ENCODE measurements at regions not wholly inside any gene's neighbourhood (a gene's known extent, or its start where the extent isn't known, plus 50 kb on each side); places are given as distances from the start of the nearest gene placed in this dataset.

DNA sequence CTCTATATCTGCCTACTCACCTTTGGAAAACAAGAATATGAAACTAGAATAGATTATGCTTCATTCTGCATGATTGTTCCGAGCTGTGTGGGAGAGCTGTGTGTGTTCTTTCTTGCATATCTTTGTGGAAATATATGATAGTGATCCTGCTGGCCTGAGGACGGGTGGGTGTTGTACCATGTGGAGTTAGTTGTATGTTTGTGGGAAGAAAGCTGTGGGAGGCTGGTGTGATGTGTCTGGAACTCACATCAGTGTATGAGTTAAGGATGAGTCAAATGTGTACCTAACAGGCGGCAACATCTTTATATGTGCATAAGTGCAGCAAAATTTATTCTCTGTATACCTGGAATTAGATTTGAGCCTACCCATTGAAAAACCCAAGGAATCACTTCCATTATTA is 208.1 kb upstream of the ADGRL3 start (continued):
- TF ChIP-seq SUPT20H (IDR thresholded peaks at IDR 0.05; ENCODE audit: borderline replicate concordance, control insufficient read depth, low read depth, low read length) (no peak), FOXK2 (IDR thresholded peaks at IDR 0.05) (no peak)

DNA sequence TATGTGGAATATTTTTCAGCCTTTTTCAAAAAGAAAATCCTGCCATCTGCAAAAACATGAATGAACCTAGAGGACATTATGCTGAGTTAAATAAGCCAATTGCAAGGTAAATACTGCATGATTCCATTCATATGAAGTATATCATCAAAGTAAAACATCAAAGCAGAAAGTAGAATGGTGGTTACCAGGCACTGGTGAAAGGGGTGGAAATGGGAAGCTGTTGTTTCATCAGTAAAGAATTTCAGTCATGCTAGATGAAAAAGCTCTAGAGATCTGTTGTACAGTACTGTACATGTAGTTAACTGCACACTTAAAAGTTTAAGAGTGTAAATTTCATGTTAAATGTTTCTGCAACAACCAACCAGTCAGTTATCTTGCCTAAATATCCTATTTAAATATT is 196.8 kb upstream of the ADGRL3 start:
- SMC1A ChIA-PET (ENCODE audit: uncharacterized antibody, unreplicated experiment) = no interaction called here
- Histone ChIP-seq H3K4me1 (ENCODE audit: control insufficient read depth, insufficient read depth, low read length) (no peaks in the 10 kb centered on the region), H2AFZ (ENCODE audit: control insufficient read depth, low read depth, low read length) (no peak overlapping the region), H3K27ac (ENCODE audit: control insufficient read depth, insufficient read depth) (no peak overlapping the region), H3K36me3 (ENCODE audit: control insufficient read depth in 2 of 2, insufficient read depth in 2 of 2, low read length in 1 of 2) (no peaks in the 10 kb centered on the region), H3K27me3 (replicated peaks in 1 of 2; ENCODE audit: control insufficient read depth in 2 of 2, insufficient read depth in 2 of 2, low read length in 1 of 2) (no peaks in the 10 kb centered on the region), H3K9me3 (replicated peaks; ENCODE audit: control insufficient read depth, insufficient read depth, low read length) (no peaks in the 10 kb centered on the region), H4K20me1 (ENCODE audit: control insufficient read depth, insufficient read depth) (no peaks in the 10 kb centered on the region), H3K4me2 (ENCODE audit: control insufficient read depth, insufficient read depth) (no peak overlapping the region), H3K4me3 (no peak overlapping the region), H3K79me2 (ENCODE audit: control insufficient read depth, insufficient read depth, low read length) (no peaks in the 10 kb centered on the region), H3K9ac (ENCODE audit: control insufficient read depth, insufficient read depth, low read length) (no peak overlapping the region)
- no peak for FAIRE-seq
- ATAC-seq = no peak
- CTCF ChIA-PET = no interaction called here
- in situ Hi-C loops (cut with MboI) = no loop called here
- intact Hi-C loops (cut with micrococcal nuclease; ENCODE audit: unreplicated experiment) = no loop called here
- RAD21 ChIA-PET (ENCODE audit: unreplicated experiment) = no interaction called here
- no TSS peak for BruUV-seq (replicated peaks)
- no peak for DNase-seq (ENCODE audit: low read depth, low spot score)
- TF ChIP-seq SIN3A (IDR thresholded peaks at IDR 0.05; ENCODE audit: low read depth, low read length) (no peak), POLR2AphosphoS2 (IDR thresholded peaks at IDR 0.05; ENCODE audit: low read depth, low read length) (no peak), TARDBP (IDR thresholded peaks at IDR 0.05; ENCODE audit: borderline replicate concordance) (no peak), ZNF274 (IDR thresholded peaks at IDR 0.05; ENCODE audit: insufficient read depth, insufficient read length) (no peak), SMAD1 (IDR thresholded peaks at IDR 0.05; ENCODE audit: low read depth, partially characterized antibody) (no peak), SMC3 (IDR thresholded peaks at IDR 0.05; ENCODE audit: borderline replicate concordance, low read length) (no peak), TBL1XR1 (IDR thresholded peaks at IDR 0.05; ENCODE audit: low read depth, low read length) (no peak), MYB (IDR thresholded peaks at IDR 0.05; ENCODE audit: borderline replicate concordance, low read depth, low read length) (no peak), POU2F2 (IDR thresholded peaks at IDR 0.05; ENCODE audit: borderline replicate concordance, low read depth, low read length) (no peak), ZZZ3 (IDR thresholded peaks at IDR 0.05; ENCODE audit: control insufficient read depth, insufficient read length, low read depth) (no peak), PAX8 (IDR thresholded peaks at IDR 0.05) (no peak), BACH1 (IDR thresholded peaks at IDR 0.05; ENCODE audit: borderline replicate concordance) (no peak), HCFC1 (IDR thresholded peaks at IDR 0.05; ENCODE audit: low read length) (no peak), EP300 (IDR thresholded peaks at IDR 0.05; ENCODE audit: borderline replicate concordance in 1 of 2, control insufficient read depth in 1 of 2, low read depth in 2 of 2, low read length in 2 of 2) (no peak)
- TF ChIP-seq, protein P1, sequence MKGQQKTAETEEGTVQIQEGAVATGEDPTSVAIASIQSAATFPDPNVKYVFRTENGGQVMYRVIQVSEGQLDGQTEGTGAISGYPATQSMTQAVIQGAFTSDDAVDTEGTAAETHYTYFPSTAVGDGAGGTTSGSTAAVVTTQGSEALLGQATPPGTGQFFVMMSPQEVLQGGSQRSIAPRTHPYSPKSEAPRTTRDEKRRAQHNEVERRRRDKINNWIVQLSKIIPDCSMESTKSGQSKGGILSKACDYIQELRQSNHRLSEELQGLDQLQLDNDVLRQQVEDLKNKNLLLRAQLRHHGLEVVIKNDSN (IDR thresholded peaks at IDR 0.05; ENCODE audit: borderline replicate concordance, extremely low read length, insufficient read depth, low read depth, low read length) = no peak
- TF ChIP-seq, protein P2, sequence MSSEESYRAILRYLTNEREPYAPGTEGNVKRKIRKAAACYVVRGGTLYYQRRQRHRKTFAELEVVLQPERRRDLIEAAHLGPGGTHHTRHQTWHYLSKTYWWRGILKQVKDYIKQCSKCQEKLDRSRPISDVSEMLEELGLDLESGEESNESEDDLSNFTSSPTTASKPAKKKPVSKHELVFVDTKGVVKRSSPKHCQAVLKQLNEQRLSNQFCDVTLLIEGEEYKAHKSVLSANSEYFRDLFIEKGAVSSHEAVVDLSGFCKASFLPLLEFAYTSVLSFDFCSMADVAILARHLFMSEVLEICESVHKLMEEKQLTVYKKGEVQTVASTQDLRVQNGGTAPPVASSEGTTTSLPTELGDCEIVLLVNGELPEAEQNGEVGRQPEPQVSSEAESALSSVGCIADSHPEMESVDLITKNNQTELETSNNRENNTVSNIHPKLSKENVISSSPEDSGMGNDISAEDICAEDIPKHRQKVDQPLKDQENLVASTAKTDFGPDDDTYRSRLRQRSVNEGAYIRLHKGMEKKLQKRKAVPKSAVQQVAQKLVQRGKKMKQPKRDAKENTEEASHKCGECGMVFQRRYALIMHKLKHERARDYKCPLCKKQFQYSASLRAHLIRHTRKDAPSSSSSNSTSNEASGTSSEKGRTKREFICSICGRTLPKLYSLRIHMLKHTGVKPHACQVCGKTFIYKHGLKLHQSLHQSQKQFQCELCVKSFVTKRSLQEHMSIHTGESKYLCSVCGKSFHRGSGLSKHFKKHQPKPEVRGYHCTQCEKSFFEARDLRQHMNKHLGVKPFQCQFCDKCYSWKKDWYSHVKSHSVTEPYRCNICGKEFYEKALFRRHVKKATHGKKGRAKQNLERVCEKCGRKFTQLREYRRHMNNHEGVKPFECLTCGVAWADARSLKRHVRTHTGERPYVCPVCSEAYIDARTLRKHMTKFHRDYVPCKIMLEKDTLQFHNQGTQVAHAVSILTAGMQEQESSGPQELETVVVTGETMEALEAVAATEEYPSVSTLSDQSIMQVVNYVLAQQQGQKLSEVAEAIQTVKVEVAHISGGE (CRISPR knock-in tag; IDR thresholded peaks at IDR 0.05) = no peak
- POLR2A ChIA-PET = no interaction called here

All from GM12878 (cell line).